HG03135 (cell line): ENCODE measurements at regions not wholly inside any gene's neighbourhood (a gene's known extent, or its start where the extent isn't known, plus 50 kb on each side); places are given as distances from the start of the nearest gene placed in this dataset.
"Not testable (repeated sequence)": the region's sequence is repeated elsewhere in the genome, so short reads cannot be mapped to it uniquely, and the experiment has no call there.

ENCODE experiments used
- ATAC-seq: cut with Tn5 transposase; IDR thresholded peaks from one replicate; pipeline ENCODE4 v1.9.1; 2021; ENCODE audit warnings: mild to moderate bottlenecking, moderate library complexity; ENCODE audit not compliant: unreplicated experiment

DNA sequence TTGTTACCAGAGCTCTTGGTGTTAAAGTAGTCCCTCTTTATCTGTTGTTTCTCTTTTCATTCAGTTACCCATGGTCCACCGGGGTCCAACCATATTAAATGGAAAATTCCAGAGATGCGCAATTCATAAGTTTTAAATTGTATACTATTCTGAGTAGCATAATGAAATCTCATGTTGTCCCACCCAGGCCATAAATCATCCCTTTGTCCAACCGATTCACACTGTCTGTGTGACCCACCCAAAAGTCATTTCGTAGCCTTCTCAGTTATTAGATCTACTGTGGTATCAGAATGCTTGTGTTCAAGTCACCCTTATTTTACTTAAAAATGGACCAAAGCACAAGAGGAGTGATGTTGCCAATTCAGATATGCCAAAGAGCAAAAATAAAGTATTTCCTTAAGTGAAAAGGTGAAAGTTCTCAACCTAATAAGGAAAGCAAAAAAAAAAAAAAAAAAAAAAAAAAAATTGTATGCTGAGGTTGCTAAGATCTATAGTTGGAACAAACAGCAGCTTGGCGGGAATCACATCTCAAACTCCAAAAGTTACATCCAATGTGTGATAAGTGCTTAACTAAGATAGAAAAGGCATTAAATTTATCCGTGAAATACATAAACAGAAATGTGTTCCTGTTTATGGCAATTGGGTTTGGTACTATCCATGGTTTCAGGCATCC is 106.8 kb upstream of the GPBP1 start:
- no peak for ATAC-seq

DNA sequence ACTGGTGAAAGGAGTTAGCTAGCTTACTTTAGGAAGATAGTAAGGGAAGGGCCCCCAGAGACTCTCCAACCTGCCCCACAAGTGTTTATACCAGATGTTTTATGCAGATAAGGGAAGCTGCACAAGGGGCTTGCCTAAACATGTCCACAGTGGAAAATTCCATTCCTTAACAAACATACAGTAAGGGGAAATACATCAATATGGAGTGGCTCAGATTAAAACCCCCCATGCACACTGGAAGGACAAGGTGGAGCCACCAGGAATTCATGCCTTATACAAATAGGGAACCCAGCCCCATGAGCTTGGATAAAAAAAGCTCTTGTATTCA is 106.3 kb upstream of the GPBP1 start:
- no peak for ATAC-seq

- ATAC-seq = no peak
These were observed 104.6 kb upstream of the GPBP1 start for GRCh38 chr5:57069115-57069835.

- ATAC-seq = no peak
These were observed 101.5 kb upstream of the GPBP1 start for GRCh38 chr5:57072218-57072892.

- ATAC-seq = no peak
These were observed 91.3 kb upstream of the GPBP1 start for GRCh38 chr5:57082441-57083067.

GRCh38 chr5:57085306-57086081 is 88.4 kb upstream of the GPBP1 start:
- ATAC-seq = no peak

DNA sequence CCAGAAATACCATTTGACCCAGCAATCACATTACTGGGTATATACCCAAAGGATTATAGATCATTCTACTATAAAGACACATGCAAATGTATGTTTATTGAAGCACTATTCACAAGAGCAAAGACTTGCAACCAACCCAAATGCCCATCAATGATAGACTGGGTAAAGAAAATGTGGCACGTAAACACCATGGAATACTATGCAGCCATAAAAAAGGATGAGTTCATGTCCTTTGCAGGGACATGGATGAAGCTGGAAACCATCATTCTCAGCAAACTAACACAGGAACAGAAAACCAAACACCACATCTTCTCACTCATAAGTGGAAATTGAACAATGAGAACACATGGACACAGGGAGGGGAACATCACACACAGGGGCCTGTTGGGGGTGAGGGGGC is 85.9 kb upstream of the GPBP1 start:
- not testable (repeated sequence) for ATAC-seq

DNA sequence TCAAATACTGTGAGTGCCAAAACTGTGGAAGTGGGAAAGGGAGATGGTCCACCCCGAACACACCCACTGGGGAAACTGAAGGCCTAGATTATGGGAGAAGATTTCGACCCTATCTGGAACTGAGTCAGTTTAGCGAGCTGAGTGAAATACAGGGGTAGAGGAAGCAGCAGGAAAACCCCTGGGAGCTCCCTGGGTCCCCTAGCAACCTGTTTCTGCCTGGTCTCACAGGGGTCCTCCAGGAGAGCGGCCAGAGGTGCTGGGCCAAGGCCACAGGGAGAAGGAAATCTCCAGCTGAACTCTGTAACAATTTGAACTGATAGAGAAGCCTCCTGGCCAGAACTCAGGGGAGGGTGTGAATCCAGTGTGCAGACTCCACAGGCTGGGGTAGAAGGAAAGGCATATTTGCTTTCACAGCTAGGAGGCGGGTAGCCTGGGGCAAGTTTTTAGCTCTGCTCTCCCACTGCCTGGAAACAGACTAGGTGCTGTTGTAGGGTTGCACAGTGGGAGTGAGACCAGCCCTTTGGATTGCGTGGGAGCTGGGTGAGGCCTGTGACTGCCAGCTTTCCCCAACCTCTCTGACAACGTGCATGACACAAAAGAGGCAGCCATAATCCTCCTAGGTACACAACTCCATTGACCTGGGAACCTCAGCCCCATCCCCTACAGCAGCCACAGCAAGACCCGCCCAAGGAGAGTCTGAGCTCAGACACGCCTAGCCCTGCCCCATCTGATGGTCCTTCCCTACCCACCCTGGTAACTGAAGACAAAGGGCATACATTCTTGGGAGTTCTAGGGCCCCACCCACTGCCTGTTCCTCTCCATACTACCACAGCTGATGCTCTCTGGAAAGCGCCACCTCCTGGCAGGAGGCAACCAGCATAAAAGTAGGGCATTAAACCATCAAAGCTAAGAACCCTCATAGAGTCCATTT is 78.8 kb upstream of the GPBP1 start:
- no peak for ATAC-seq

- ATAC-seq = no peak
These were observed 76.3 kb upstream of the GPBP1 start for GRCh38 chr5:57097526-57097925.

DNA sequence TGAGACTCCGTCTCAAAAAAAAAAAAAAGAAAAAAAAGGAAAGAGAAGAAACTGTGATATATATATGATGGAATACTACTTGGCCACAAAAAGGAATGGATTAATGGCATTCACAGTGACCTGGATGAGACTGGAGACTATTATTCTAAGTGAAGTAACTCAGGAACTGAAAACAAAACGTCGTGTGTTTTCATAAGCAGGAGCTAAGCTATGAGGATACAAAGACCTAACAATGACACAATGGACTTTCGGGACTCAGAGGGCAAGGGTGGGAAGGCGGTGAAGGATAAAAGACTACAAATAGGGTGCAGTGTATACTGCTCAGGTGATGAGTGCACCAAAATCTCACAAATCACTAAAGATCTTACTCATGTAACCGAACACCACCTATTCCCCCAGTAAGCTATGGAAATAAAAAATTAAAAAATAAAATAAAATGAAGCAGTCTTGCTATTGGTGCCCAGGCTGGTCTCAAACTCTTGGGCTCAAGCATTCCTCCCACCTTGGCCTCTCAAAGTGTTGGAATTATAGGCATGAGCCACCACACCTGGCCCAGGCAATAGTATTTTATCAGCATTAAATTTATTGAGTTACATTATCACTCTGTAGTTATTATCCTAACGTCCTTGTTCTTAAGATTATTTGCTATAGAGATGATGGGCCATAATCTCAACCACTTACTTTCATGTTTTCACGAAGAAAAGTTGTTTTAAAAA is 71.5 kb upstream of the GPBP1 start:
- no peak for ATAC-seq

DNA sequence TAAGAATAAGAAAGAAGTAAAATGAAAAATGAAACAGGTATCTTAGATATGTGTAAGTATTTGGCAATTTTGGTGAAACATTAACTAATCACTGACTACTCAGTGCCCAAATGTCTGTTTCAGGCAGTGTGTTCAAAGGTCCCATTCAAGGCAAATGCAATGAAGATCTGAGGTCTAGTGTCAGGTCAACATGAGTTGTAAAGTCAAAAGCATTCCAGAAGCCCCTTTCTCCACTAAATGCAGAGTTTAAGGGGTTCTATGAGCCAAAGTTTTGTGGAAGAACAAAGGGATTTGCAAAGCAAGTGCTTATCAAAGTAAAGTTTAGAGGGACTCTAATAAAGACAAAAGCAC is 71.0 kb upstream of the GPBP1 start:
- no peak for ATAC-seq

DNA sequence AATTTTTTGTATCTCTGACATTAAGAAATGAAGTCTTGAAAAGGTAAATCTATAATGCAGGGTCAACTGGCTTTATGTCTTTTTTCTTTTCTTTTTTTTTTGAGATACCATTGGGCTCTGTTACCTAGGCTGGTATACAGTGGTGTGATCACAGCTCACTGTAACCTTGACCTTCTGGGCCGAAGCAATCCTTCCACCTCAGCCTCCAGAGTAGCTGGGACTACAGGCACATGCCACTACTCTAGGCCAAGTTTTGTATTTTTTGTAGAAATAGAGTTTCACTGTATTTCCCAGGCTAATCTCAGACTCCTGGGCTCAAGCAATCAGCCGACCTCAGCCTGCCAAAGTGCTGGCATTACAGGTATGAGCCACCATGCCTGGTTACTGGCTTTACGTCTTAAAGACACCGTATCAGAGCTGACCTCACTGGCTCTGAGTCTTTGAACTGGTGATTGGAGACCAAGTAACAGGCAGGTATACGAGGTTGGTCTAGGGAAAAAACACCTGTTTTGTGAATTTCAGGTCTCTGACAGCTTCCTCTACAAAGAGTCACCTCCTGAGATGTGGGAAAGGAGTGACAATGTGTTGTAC is 70.4 kb upstream of the GPBP1 start:
- no peak for ATAC-seq

- no peak for ATAC-seq
These were observed 67.2 kb upstream of the GPBP1 start for GRCh38 chr5:57106661-57107060.

DNA sequence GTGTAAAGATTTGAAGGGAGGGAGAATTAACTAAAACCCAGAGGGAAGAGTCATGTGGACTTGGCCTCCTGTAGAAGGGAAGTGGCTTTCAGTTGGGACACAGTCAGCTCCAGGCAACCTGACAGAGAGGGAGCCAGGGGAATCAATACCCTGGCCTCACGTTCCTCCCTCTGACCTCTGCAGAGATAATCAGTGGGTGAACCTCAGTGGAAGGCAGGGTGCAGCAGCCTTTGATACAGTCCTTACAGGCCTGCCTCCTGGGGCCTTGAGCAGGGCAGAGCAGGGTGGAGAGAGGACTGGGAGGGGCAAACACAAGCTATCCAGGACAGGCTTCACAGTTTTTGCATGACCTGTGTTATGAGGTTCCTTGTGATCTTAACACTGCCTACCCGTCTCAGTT is 61.9 kb upstream of the GPBP1 start:
- no peak for ATAC-seq

GRCh38 chr5:57113481-57113880 is 60.4 kb upstream of the GPBP1 start:
- ATAC-seq = no peak

DNA sequence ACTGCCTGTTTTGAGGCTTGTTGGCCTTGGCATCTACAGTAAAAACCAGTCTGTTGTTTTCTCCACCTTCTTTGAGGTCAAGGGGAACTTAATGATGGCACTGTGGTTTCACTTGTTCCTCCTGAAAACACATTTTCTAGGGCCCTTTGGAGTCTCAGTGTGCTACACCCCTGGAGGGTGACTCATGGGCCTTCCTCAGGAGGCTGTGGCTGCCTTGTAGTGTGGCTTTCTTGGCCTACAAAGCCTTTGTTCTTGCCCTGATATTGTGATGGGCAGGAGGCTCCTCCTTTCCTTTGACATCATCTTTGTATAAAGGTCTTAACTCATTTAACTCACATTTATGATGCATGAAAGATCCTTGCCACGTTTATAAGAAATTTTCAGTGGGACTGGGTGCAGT is 56.3 kb upstream of the GPBP1 start:
- no peak for ATAC-seq

GRCh38 chr5:57119031-57119430 is 54.8 kb upstream of the GPBP1 start:
- no peak for ATAC-seq

DNA sequence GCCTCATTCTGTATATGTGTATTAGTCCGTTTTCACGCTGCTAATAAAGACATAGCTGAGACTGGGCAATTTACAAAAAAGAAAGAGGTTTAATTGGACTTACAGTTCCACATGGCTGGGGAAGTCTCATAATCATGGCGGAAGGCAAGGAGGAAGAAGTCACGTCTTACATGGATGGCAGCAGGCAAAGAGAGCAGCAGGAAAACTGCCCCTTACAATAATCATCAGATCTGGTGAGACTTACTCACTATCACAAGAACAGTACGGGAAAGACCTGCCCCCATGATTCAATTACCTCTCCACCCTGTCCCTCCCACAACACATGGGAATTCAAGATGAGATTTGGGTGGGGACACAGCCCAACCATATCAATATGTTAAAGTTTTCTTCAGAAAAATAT is 49.8 kb upstream of the GPBP1 start:
- ATAC-seq = no peak
